ENCODE measurements at regions not wholly inside any gene's neighbourhood (a gene's known extent, or its start where the extent isn't known, plus 50 kb on each side); places are given as distances from the start of the nearest gene placed in this dataset.

- POLR2A ChIA-PET, result no interaction called here
These were observed 501.5 kb upstream of the HS3ST5 start for GRCh38 chr6:114844359-114844758.

GRCh38 chr6:114839019-114839418, 496.2 kb upstream of the HS3ST5 start:
- intact Hi-C loops (cut with micrococcal nuclease), result no loop called here
- no peak overlapping the region for H3K4me3 Mint-ChIP-seq
- peaks cover 12% of the 10 kb centered on the region for H3K9me3 Mint-ChIP-seq
- CTCF ChIA-PET, result no interaction called here
- POLR2A ChIA-PET, result no interaction called here
- no peaks in the 10 kb centered on the region for H3K27me3 Mint-ChIP-seq
- H3K4me1 Mint-ChIP-seq (ENCODE audit: low read depth), result no peaks in the 10 kb centered on the region
- no peaks in the 10 kb centered on the region for H3K36me3 Mint-ChIP-seq (ENCODE audit: low read depth)
- DNase-seq (no peak), ATAC-seq (no peak)
- H3K27ac Mint-ChIP-seq, result no peak overlapping the region
- TF ChIP-seq CTCF (IDR thresholded peaks at IDR 0.05), result no peak

More at GRCh38 chr6:114844359-114844758, 501.5 kb upstream of the HS3ST5 start:
- ATAC-seq, result no peak
- TF ChIP-seq CTCF (IDR thresholded peaks at IDR 0.05), result no peak
- intact Hi-C loops (cut with micrococcal nuclease), result no loop called here
- peaks cover 14% of the 10 kb centered on the region for H3K9me3 Mint-ChIP-seq
- no peak overlapping the region for H3K27ac Mint-ChIP-seq
- no peaks in the 10 kb centered on the region for H3K27me3 Mint-ChIP-seq
- H3K36me3 Mint-ChIP-seq (ENCODE audit: low read depth), result no peaks in the 10 kb centered on the region
- DNase-seq, result no peak
- no peaks in the 10 kb centered on the region for H3K4me1 Mint-ChIP-seq (ENCODE audit: low read depth)
- no peak overlapping the region for H3K4me3 Mint-ChIP-seq
- CTCF ChIA-PET, result no interaction called here

GRCh38 chr6:114833211-114833610, 490.4 kb upstream of the HS3ST5 start:
- peaks cover 3% of the 10 kb centered on the region for H3K9me3 Mint-ChIP-seq
- no peaks in the 10 kb centered on the region for H3K36me3 Mint-ChIP-seq (ENCODE audit: low read depth)
- intact Hi-C loops (cut with micrococcal nuclease), result no loop called here
- ChIA-PET POLR2A (no interaction called here), CTCF (no interaction called here)
- no peaks in the 10 kb centered on the region for H3K27me3 Mint-ChIP-seq
- DNase-seq, result no peak
- ATAC-seq, result no peak
- no peak overlapping the region for H3K4me3 Mint-ChIP-seq
- no peaks in the 10 kb centered on the region for H3K4me1 Mint-ChIP-seq (ENCODE audit: low read depth)
- no peak overlapping the region for H3K27ac Mint-ChIP-seq
- no peak for TF ChIP-seq CTCF (IDR thresholded peaks at IDR 0.05)

- no peak for ATAC-seq
These were observed 487.7 kb upstream of the HS3ST5 start for GRCh38 chr6:114830515-114830914.

GRCh38 chr6:114827135-114827534, 484.3 kb upstream of the HS3ST5 start:
- Mint-ChIP-seq H3K36me3 (ENCODE audit: low read depth) (no peaks in the 10 kb centered on the region), H3K9me3 (no peaks in the 10 kb centered on the region), H3K27me3 (no peaks in the 10 kb centered on the region), H3K4me3 (no peak overlapping the region), H3K4me1 (ENCODE audit: low read depth) (no peaks in the 10 kb centered on the region), H3K27ac (no peak overlapping the region)
- ChIA-PET POLR2A (no interaction called here), CTCF (no interaction called here)
- intact Hi-C loops (cut with micrococcal nuclease), result no loop called here
- TF ChIP-seq CTCF (IDR thresholded peaks at IDR 0.05), result no peak
- no peak for DNase-seq
- ATAC-seq, result no peak

More at GRCh38 chr6:114830515-114830914, 487.7 kb upstream of the HS3ST5 start:
- no peak for DNase-seq
- peaks cover 2% of the 10 kb centered on the region for H3K9me3 Mint-ChIP-seq
- no peak overlapping the region for H3K27ac Mint-ChIP-seq
- H3K4me3 Mint-ChIP-seq, result no peak overlapping the region
- TF ChIP-seq CTCF (IDR thresholded peaks at IDR 0.05), result no peak
- CTCF ChIA-PET, result no interaction called here
- H3K4me1 Mint-ChIP-seq (ENCODE audit: low read depth), result no peaks in the 10 kb centered on the region
- intact Hi-C loops (cut with micrococcal nuclease), result no loop called here
- no peaks in the 10 kb centered on the region for H3K27me3 Mint-ChIP-seq
- H3K36me3 Mint-ChIP-seq (ENCODE audit: low read depth), result no peaks in the 10 kb centered on the region
- POLR2A ChIA-PET, result no interaction called here
